Kidney (tissue), 13 donors: ENCODE measurements at regions not wholly inside any gene's neighbourhood (a gene's known extent, or its start where the extent isn't known, plus 50 kb on each side); places are given as distances from the start of the nearest gene placed in this dataset.

ENCODE experiments used
- DNase-seq, 5 donors: peaks; one replicate each; pipeline ENCODE4 v3.0.0-alpha.2; 2013 to 2020
- FAIRE-seq: peaks from 2 replicates; lab custom pipeline; 2012; peaks lifted over from hg19 to GRCh38; lab: Jason Lieb, UNC
- H3K27ac ChIP-seq, 2 donors: one replicate each; pipeline ENCODE4 v1.7.0; 2013; ENCODE audit warnings: low read depth in 2 of 2, low read length in 2 of 2, inconsistent platforms in 1 of 2
- H3K27me3 ChIP-seq: one replicate; pipeline ENCODE4 v1.7.1; 2013; ENCODE audit warnings: low read length, inconsistent platforms; ENCODE audit not compliant: control insufficient read depth, insufficient read depth
- H3K36me3 ChIP-seq, 3 donors: one replicate each; pipeline versions ENCODE4 v1.7.0 to v1.7.1; 2013; ENCODE audit warnings: low read length in 3 of 3, control low read depth in 1 of 3, inconsistent platforms in 1 of 3; ENCODE audit not compliant: insufficient read depth in 3 of 3, control insufficient read depth in 2 of 3
- H3K4me1 ChIP-seq, 3 donors: one replicate each; pipeline versions ENCODE4 v1.7.0 to v1.7.1; 2013; ENCODE audit warnings: low read length in 3 of 3, inconsistent platforms in 1 of 3, low read depth in 1 of 3; ENCODE audit not compliant: control insufficient read depth in 2 of 3, insufficient read depth in 2 of 3
- H3K4me3 ChIP-seq, 3 donors: one replicate each; pipeline versions ENCODE4 v1.7.0 to v1.8.1; 2013; ENCODE audit warnings: low read length in 3 of 3, control low read depth in 1 of 3, inconsistent platforms in 1 of 3
- H3K9ac ChIP-seq, 3 donors: one replicate each; pipeline versions ENCODE4 v1.7.0 to v1.7.1; 2013; ENCODE audit warnings: low read length in 3 of 3, control low read depth in 1 of 3, inconsistent platforms in 1 of 3
- H3K9me3 ChIP-seq, 3 donors: one replicate each; pipeline versions ENCODE4 v1.7.0 to v1.7.1; 2013; ENCODE audit warnings: low read length in 3 of 3, control low read depth in 1 of 3, inconsistent platforms in 1 of 3; ENCODE audit not compliant: control insufficient read depth in 2 of 3, insufficient read depth in 1 of 3
- CTCF ChIP-seq: IDR thresholded peaks from 3 replicates; pipeline ENCODE4 v1.5.1; 2012; ENCODE audit warnings: mild to moderate bottlenecking, moderate library complexity, borderline replicate concordance; ENCODE audit not compliant: insufficient read depth; ENCODE audit errors: extremely low read depth
- intact Hi-C: fragments of 100-400 bp; cut with DNase I; formaldehyde crosslinking; loops from one replicate; pipeline ENCODE4 v1.11.1; 2022
- donor health status: control.
- donor health status: control.
- donor health status: control.
- donor health status: control.
- donor health status: control.
- donor health status: DM: yes; HTN: yes; CAD: no.
- donor health status: Normal renal cell carcinoma (clear cell type).

GRCh38 chr2:45278365-45279078 lies 269.3 kb upstream of the SIX2 start:
- no peak overlapping the region for H3K4me3 ChIP-seq
- no peaks in the 10 kb centered on the region for H3K36me3 ChIP-seq
- intact Hi-C loops: no loop called here
- peaks cover 0 to 6% (median 2%) of the 10 kb centered on the region in 3 donors for H3K4me1 ChIP-seq
- no peak for FAIRE-seq
- DNase-seq: no peak
- peaks cover 2% of the 10 kb centered on the region for H3K27me3 ChIP-seq
- no peak for TF ChIP-seq CTCF
- H3K9me3 ChIP-seq: no peaks in the 10 kb centered on the region
- H3K27ac ChIP-seq: no peak overlapping the region
- no peak overlapping the region for H3K9ac ChIP-seq

- no peak overlapping the region for H3K9ac ChIP-seq
- no peaks in the 10 kb centered on the region for H3K9me3 ChIP-seq
- no peak for FAIRE-seq
- intact Hi-C loops: no loop called here
- H3K4me3 ChIP-seq: no peak overlapping the region
- DNase-seq: no peak
- no peaks in the 10 kb centered on the region for H3K36me3 ChIP-seq
- no peak for TF ChIP-seq CTCF
- no peak overlapping the region for H3K27ac ChIP-seq
- peaks cover 2% of the 10 kb centered on the region for H3K27me3 ChIP-seq
- peaks cover 0 to 6% (median 2%) of the 10 kb centered on the region in 3 donors for H3K4me1 ChIP-seq
Measured at GRCh38 chr2:45276914-45277313, 267.7 kb upstream of the SIX2 start.

- no peaks in the 10 kb centered on the region for H3K9me3 ChIP-seq
- peaks cover 0 to 6% (median 2%) of the 10 kb centered on the region in 3 donors for H3K4me1 ChIP-seq
- no peak for DNase-seq
- no peak overlapping the region for H3K27ac ChIP-seq
- no peak overlapping the region for H3K4me3 ChIP-seq
- intact Hi-C loops: no loop called here
- no peak for FAIRE-seq
- no peaks in the 10 kb centered on the region for H3K27me3 ChIP-seq
- H3K36me3 ChIP-seq: no peaks in the 10 kb centered on the region
- no peak overlapping the region for H3K9ac ChIP-seq
- no peak for TF ChIP-seq CTCF
Measured at GRCh38 chr2:45275806-45276205, 266.6 kb upstream of the SIX2 start.
